ENCODE measurements at regions not wholly inside any gene's neighbourhood (a gene's known extent, or its start where the extent isn't known, plus 50 kb on each side); places are given as distances from the start of the nearest gene placed in this dataset.

DNA sequence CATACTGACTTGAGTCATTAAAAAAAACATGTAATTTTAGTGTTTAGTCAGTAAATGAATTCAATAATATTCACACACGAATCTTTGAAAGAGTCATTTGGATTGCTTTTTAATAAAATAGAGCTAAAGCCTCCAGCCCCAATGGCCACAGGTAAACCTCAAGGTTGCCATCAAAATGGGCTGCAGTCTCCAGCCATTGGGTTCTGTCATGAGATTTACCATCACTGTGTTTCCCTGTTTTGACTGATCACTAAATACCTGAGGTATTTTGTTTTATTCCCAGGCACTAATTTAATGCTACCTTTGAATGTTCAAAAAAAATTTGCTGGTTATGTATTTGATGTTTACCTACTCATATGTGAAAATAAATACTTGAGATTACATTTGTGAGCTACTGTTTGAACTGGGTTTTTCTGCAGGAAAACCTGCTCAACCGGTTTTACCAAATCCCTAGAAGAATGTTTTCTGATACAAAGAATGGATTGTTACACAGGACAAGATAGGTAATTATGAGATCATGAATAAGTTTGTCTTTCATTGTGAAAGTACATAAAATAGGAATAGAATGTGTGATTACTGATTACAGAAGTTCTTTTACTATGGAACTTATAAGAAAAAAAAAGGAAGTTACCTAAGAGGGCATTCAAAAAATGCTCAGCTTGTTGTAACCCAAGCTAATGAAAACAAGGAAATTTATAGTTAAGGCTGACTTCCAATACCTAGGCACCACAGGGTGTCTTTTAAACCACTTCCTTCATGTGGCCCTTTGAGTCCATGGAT, 391.3 kb downstream of the EFNB2 start:
- in situ Hi-C loops (cut with HindIII; ENCODE audit: low sequenced_read_pairs) = no loop called here

DNA sequence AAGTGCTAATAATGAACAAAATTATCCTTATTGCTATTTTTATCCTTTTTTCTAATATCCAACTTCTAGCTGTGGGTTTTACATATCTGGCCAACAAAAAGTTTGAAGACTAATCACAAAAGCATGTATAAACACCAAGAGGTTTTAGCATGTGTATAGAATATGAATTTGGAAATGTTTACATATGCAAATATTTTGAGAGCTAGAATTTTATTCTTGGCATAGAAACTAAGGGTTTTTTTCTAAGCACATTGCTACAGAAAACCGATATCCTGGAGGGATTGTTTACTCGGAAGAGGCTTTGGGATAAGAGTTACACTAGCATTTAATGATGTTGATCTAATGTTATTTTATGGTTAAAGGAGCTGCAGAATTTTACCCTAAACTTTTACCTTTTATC, 392.1 kb downstream of the EFNB2 start:
- in situ Hi-C loops (cut with HindIII; ENCODE audit: low sequenced_read_pairs) = no loop called here

DNA sequence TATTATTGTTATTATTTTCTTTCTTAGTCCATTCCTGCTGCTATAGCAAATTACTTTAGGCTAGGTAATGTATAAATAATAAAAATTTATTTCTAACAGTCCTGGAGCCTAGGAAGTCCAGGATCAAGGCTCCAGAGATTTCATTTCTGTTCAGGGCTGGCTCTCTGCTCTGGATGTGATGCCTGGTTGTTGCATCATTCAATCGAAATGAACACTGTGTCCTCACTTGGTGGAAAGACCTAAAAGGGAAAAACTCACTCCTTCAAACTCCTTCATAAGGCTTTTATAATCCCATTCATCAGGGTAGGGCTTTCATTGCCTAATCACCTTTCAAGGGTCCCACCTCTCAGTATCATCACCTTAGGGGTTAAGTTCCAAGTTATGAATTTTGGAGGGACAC, 395.0 kb downstream of the EFNB2 start:
- in situ Hi-C loops (cut with HindIII; ENCODE audit: low sequenced_read_pairs) = no loop called here

DNA sequence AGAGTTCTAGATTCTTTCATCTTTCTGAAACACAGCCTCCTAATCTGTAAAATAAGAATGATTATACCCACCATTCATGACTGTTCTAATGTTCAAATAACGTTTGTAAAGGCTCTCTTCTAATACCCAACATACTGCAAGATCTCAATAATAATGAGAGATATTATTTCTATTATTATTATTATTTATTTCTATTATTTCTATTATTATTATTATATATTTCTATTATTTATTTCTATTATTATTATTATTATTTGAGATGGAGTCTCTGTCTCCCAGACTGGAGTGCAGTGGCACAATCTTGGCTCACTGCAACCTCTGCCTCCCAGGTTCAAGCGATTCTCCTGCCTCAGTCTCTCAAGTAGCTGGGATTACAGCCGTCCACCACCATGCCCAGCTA, 395.5 kb downstream of the EFNB2 start:
- in situ Hi-C loops (cut with HindIII; ENCODE audit: low sequenced_read_pairs) = no loop called here

DNA sequence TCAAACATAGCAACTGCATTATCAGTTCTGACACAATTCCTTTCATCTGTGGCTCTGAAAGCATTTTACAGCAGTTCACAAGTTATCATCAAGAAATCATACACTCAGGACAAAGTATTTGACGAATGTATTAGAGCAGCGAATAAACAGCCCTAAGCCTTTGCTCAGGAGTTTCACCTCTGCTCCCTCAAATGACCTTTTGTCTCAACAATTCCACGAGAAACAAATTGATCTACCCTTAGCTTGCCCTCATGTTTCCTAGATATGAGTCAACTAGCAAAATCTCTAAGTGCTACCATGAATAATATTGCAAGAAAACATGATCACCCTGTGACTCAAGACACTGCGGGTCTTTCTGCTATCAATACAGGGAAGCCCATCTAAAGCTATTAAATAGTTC, 396.1 kb downstream of the EFNB2 start:
- in situ Hi-C loops (cut with HindIII; ENCODE audit: low sequenced_read_pairs) = no loop called here

DNA sequence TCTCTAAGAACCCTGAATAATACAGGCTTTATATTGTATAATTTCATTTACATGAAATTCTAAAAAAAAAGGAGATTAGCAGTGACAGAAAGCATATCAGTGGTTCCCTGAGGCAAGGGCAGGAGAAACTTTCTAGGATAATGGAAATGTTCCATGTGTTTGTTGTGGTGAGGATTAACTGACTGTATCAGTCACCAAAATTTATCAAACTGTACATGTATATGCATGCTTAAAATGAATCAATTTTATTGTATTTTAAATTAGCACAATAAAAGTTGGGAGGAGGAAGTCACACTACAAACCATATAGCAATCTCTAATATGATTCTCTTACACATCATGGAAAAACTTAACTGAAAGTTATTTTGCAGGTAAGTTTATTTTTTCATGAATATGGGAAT, 396.8 kb downstream of the EFNB2 start:
- in situ Hi-C loops (cut with HindIII; ENCODE audit: low sequenced_read_pairs) = no loop called here

DNA sequence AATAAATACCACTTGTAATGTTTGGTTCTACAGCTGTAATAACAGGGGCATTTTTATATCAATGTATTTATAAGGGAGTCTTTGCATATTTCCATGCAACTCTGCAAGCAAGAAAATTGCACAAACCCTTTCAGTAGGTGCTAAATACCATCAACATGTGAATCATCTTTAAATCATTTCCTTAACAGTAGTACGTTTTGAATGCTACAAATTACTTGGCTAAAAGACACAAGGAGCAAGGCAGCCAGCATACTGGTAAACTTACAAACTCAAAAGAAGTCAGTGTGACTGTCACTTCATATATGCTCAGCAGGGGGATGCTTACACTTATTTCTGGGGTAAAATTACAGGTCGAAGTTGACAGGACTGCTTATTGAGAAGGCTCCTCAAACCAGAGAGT, 402.4 kb downstream of the EFNB2 start:
- in situ Hi-C loops (cut with HindIII; ENCODE audit: low sequenced_read_pairs) = no loop called here

DNA sequence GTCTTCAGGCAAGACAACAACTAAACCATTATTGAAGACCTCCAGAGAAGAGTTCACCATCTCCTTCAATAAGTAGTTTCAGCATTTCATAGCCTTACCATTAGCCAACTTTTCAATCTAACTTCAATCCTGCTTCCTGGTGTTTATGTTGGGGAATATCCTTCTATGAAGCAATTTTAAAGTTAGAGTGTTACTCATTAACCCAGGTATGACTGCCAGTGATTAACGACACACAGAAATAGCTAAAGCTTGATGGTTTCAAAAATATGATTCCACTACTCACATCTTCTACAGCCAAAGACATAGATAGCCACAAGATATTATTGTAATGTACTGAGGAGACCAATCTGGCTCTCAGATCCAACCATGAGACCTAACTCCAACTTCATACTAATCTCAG, 403.2 kb downstream of the EFNB2 start:
- in situ Hi-C loops (cut with HindIII; ENCODE audit: low sequenced_read_pairs) = no loop called here

DNA sequence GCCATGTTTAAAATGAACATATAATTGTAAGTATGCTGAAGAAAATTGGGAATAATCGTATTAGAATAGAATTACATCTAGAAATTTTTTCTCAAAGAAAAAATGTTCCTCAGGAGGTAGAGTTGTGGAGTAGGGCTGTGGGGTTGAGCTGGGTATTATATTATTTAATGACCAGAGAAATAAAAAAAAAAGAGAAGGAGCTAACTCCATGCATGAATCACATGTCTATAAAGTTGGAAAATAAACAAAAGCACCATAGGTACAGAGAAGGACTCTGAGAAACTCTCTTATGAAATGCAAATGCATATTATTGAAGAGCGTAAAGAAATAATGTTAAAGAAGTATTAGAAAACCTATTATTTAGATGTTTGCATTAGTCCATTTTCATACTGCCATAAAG, 405.5 kb downstream of the EFNB2 start:
- in situ Hi-C loops (cut with HindIII; ENCODE audit: low sequenced_read_pairs) = no loop called here

DNA sequence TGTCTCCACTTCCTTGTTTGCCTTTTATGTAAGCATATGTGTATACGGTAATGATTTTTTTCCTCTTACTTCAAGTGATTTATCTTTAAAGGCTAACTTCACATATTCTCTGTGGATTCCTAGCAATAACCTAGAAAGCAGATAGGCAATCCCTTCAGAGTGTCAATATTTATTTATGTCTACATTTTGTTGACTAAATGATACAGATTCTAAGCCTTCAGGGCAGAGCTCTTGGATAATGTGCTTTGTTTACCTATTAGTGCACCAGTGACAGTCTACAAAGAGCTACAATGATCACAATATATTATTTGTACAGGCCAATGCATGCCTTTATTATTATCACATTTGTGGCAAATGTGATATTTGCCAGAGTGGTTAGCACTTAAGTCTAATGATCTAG, 406.2 kb downstream of the EFNB2 start:
- in situ Hi-C loops (cut with HindIII; ENCODE audit: low sequenced_read_pairs) = no loop called here

DNA sequence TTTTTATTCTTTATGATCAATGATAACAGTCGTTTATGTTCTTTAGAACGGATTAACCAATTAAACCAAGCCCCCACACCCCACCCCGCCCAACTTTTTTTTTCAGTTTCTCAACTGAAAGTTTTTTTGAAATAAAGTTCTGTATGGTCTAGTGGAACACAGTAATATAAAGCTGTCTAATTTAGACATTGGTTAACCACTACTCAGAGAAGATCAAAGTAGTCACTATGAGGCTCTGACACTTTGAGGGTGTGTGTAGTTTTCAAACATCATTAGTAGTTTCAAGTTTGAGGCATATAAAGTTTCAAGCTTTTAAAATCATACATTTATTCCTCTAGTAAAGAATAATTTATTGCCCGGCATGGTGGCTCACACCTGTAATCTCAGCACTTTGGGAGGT, 413.2 kb downstream of the EFNB2 start:
- in situ Hi-C loops (cut with HindIII; ENCODE audit: low sequenced_read_pairs) = no loop called here

DNA sequence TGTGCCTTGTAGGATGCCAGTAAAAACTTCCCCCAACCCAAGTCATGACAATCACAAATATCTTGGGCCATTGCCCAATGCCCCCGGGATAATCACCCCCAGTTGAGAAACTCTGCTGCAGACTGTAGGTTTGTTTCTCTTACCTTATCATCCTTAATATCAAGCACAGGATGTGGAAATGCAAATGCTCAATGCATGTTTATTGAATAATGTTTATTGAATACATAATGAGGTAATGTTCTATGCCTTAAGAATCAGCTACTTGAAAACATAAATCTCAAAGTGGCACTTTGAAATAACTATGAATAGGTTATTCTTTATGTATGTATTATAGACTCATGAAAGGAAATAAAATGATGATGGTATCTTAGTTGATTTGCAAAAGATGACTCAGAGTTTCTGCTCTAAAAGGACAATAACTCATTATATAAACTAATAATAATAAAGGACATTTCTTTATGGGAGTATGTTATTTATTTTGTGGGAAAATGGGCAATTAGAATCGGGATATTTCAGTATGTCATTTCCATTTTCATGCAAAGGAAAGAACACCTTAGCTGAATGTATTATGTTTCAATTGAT, 414.2 kb downstream of the EFNB2 start:
- in situ Hi-C loops (cut with HindIII; ENCODE audit: low sequenced_read_pairs) = no loop called here

DNA sequence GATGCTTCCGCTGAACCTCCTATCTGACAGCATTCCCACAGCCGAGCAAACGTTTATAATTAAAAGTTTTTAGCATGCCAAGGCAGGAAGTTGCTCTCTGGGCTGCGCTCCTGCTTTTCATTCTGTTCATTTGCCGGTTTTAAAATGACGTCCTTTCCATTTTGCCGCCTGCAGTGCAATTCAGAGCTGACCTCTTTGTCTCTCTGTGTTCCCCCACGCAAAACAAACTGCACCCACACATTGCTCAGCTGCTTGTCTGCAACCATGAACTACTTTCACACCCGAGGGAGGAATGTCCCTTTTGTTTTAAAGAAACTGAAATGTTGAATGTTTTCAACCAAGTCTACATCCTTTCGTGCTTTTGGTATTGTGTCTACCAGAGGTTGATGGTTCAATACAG, 416.5 kb downstream of the EFNB2 start:
- in situ Hi-C loops (cut with HindIII; ENCODE audit: low sequenced_read_pairs) = no loop called here

DNA sequence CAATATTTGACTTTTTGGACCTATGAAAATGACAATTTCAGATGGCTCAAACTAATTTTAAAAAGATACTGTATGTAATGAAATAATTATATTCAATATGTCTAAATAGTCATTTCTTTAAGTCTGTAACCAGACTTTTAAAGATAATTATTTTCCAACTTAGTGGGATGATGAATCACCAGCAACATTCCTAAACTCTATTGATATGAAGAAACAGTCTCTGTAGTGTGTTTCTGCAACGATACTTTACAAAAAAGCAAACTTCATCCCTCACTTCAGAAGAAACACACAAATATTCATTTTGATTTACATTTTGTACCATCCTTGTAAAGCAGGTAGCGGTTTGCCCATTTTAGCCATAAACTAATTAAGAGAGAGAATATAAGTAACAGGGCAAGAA, 417.4 kb downstream of the EFNB2 start:
- in situ Hi-C loops (cut with HindIII; ENCODE audit: low sequenced_read_pairs) = no loop called here

DNA sequence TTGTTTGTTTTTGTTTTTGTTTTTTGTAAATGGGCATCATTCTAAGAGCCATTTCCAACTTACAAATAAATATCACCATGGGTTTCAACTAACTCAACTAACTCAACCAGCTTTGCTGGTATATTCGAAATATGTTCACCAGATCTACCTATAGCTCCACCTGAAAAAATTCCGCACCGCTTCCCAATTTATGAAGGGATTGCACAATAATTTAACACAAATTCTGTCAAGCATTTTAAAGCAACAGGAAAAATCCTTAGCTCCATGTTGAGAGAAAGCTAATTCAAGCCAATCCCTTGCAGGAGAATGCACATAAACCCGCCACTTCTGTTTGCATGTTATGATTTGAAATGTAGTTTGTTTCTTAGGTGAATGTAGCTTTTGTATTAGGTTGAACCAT, 417.8 kb downstream of the EFNB2 start:
- in situ Hi-C loops (cut with HindIII; ENCODE audit: low sequenced_read_pairs) = no loop called here

DNA sequence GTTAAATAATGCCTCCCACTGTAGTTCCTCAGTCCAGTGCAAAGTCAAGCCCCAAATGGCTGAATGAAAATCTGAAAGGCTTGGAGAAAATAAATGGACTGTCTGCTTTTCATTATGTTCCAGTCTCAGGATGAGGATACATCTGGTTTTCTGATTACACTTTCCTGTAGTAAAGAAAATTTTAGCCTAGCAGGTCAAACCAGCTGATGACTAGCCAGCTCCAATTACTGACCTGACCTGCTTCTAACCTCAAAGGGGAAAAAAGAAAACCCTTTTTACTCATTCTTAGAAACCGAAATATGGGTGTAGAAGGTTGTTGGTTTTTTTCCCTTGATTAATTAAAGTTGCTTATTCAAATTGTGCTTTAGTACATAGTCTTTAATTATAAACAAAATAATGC, 418.4 kb downstream of the EFNB2 start:
- in situ Hi-C loops (cut with HindIII; ENCODE audit: low sequenced_read_pairs) = no loop called here

DNA sequence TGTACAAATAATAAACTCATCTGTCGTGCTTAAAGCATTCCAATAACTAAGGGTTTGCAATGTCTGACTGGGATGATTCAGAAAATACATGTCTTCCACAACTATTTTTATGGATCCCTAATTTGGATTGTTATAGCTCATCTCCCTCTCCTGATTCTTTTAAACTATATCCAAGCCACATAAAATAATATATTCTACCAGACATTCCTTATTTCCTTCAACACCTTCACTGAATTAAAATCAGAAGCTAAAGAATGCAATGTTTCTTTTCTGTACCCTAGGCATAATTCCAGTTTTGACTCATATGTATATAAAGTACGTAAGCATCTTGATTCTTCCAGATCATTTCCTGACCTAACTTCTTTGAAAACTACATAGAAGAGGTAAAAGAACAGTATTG, 420.4 kb downstream of the EFNB2 start:
- in situ Hi-C loops (cut with HindIII; ENCODE audit: low sequenced_read_pairs) = no loop called here

DNA sequence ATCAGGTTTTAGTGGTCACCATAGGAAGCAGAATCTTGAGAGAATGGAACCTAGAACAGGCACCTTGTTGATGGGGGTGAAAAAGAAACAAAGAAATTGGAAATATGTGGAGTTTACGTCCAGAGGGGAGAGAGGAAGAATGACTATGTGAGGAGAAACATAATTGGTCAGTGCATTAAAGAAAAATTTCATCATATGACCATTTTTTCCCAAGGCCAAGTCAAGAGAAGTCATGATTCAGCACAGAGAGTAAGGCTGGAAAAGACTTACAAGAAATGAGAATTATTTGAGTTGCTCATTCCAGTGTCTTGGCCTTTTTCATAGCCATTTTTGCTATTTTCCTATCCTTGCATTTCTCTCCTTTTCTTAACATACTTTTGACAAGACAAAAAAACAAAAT, 421.7 kb downstream of the EFNB2 start:
- in situ Hi-C loops (cut with HindIII; ENCODE audit: low sequenced_read_pairs) = no loop called here

DNA sequence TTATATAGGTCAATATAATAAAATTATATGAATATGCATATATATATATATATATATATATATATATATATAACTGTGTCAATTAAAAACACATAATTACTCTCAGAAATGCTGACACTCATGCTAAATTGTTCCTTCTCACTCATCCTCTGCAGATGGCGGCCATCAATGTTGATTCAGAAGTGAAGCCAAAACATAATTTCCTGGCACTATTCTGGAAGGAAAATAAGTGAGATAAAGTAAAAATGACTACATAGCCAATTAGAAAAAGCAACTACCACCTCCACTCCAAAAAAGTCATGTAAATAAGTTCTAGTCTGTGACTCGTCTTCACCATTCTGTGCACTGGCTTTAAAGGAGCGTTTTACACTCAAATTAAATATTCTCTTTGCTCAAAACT, 423.3 kb downstream of the EFNB2 start:
- in situ Hi-C loops (cut with HindIII; ENCODE audit: low sequenced_read_pairs) = no loop called here

DNA sequence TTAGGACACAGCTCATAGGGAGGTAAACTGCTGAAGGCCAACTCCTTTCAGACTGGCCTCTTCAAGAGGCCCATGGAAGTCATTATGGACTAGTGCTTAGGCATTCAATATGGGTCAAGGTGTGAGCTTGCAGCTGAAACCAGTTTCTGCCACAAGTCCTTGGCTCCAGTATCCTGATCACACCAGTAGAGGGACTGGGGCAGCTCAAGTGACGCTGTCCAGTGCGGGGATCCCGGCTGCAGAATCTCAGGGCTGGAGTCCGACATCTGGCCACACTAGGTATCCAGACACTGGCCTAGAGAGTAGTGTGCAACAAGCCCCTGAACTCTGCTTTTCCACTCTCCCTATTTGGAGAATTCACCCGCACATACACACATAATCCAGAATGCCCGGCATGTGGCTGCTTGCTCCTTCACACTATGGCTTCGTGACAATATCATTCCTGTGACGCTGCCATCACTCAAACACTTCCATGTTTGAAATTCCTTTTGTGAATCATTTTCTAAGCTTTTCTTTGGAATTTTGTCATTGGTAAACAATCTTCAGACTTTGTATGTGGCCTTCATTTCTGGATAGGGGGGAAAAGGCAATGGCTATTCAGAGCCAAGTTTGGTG, 425.1 kb downstream of the EFNB2 start:
- in situ Hi-C loops (cut with HindIII; ENCODE audit: low sequenced_read_pairs) = no loop called here

DNA sequence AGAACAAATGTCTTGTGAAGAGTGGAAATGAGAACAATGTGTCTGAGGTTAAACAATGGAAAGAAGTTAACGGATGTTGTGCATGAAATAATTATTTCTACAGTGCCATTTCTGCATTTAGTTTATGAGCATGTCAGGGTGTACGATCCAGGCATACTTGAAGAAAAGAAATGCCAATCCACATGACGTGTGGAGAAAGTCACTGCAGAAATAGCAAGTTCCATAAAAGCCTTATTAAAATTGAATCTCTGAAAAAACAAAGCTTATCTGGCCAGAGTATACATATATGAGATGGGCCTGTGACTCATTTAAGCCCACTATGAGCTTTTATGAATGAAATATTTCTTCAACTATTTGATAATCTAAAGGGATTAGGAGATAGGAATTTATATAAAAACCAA, 426.1 kb downstream of the EFNB2 start:
- in situ Hi-C loops (cut with HindIII; ENCODE audit: low sequenced_read_pairs) = no loop called here

DNA sequence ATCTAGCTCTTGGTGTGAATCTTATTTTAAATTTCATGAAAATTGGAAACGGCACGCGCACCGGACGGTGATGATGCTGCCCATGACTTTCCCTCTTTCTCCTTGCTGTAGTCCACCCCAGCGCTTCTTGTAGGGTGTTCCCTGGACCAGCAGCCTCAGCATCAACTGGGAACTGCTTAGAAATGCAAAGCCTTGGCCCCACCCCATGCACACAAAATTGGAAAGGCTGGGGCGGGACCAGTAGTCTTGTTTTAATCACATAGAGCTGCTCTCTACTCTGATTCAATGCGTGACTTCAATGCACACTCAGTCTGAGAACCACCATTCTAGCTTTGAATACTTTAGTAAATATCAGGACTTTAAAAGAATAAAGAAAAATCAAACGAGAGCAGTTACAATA, 427.1 kb downstream of the EFNB2 start:
- in situ Hi-C loops (cut with HindIII; ENCODE audit: low sequenced_read_pairs) = no loop called here

DNA sequence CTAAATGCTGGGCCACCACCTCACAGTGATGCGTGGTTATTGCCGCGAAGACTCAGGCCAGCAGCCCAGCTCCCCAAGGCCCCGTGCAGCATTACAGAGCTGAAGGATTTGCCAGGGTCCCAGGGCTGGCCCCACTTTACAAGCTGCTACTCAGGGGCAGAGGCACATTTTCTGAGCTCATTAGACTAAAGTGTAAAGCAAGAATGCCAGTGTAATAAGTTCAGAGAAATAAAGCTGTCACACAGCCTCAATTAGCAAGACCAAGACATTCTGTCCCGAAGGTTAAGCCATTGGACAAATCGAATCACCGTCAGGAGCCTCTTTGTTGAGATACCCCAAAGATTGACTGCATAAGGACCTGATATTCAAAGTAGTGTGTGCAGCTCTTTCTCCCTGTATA, 428.4 kb downstream of the EFNB2 start:
- in situ Hi-C loops (cut with HindIII; ENCODE audit: low sequenced_read_pairs) = no loop called here

All from DLD1 (cell line).